Activated naive CD8-positive, alpha-beta T cell treated with anti-CD3 and anti-CD28 coated beads, Interleukin-2, amount 50 U/mL, for 16 hours (primary cell): ENCODE measurements at regions not wholly inside any gene's neighbourhood (a gene's known extent, or its start where the extent isn't known, plus 50 kb on each side); places are given as distances from the start of the nearest gene placed in this dataset.

ENCODE experiments used
- DNase-seq: peaks from one replicate; pipeline ENCODE4 v3.0.0-alpha.2; 2020; ENCODE audit warnings: low read depth, low spot score

DNA sequence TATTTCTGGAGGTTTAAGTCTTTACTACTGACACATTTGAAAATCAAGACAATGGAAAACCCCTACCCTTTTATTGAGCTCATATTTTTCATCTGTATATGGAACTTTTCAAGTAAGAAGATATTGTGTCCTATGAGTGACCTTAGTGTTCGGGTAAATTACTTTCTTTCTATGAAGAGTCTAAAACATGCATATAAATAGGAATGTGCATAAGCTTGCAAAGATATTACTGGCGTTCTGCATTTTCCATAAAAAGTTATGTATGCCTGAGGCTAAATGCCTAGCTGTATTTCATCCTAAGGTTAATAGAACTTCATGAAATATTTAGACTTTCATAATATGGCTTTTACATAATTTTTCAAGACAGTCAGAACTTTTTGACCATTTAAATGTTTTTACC is 495.8 kb upstream of the ADAMTS5 start:
- DNase-seq: no peak

GRCh38 chr21:27454234-27454633 is 487.3 kb upstream of the ADAMTS5 start:
- DNase-seq: no peak

DNA sequence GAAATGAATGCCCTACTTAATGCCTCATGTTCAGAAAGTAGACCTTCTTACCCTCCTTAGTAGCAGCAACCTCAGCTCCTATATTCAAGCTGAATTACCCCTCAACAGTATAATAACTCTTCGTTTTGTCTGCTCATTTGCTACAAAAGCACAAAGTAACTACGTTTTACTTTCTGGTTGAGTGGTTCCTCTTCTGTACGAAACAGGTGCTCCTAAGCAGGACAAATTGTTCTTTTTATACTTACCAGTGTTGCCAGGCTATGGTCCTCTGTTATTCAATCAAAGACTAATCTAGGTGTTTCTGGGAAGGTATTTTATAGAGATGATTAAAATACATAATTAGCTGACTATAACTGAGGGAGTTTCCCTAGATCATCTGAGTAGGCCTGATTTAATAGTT is 484.2 kb upstream of the ADAMTS5 start:
- no peak for DNase-seq

- DNase-seq: no peak
Observed at GRCh38 chr21:27450216-27450615, 483.3 kb upstream of the ADAMTS5 start.

DNA sequence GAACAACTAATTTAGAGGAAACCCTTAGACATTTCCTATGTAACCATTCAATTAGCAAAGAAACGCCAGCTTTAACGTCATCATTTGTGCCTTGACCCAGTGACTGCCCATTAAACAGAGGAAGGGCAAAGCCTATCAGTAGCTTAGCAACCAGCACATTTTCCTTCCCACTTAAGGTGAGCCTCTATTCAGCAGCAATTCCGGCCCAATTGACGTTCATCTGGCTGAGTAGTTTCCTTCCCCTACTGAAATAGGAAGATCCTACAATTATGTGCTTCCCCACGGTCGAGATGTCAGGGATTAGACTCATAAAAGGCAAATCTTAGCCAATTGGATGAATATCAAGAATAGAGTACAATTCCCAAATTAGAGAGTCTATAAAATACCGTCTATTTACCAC is 482.1 kb upstream of the ADAMTS5 start:
- no peak for DNase-seq

DNA sequence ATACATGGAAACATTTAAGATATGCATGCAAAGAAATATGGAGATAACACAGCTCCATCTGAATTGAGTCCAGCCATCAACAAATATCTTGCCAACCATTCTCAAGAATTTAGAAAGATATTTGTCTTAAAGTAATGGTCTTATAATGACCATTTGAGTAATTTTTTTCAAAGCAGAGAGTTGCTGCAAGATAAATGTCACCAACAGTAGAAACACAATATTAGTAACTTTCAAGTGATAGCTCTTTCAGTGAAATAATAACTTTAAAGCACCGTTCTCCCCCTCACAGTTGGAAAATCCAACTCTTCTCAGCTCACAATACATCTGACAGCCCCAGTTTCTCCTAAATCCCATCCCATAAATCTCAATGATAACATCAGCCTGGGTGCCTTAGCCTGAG is 481.0 kb upstream of the ADAMTS5 start:
- no peak for DNase-seq

DNA sequence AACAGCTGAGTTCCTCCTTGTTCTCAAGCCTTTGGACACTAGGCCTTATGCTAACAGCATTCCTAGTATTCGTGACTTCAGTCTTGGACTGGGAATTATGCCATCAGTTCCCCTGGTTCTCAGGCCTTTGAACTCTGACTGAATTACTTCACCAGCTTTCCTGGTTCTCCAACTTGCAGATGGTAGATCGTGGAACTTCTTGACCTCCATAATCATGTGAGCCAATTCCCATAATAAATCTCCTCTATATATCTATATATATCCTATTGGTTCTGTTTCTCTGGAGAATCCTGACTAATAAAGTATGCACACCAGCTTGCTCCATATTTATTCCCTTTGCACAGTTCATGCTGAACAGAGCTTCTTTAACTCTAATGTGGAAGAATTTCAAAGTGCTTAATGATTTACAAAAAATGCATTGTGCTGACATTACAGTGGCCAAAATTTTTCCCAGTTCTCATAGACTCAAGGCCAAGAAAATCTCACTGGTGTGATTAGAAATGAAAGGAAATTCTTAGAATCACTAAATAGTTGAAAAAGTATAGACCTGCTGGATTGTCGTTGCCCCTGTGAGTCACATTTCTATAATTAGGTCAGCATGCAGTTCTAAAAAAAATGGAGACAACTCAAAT is 462.9 kb upstream of the ADAMTS5 start:
- DNase-seq: no peak

GRCh38 chr21:27426196-27426595 is 459.3 kb upstream of the ADAMTS5 start:
- no peak for DNase-seq

- DNase-seq: no peak
Observed at GRCh38 chr21:27425574-27425973, 458.7 kb upstream of the ADAMTS5 start.

DNA sequence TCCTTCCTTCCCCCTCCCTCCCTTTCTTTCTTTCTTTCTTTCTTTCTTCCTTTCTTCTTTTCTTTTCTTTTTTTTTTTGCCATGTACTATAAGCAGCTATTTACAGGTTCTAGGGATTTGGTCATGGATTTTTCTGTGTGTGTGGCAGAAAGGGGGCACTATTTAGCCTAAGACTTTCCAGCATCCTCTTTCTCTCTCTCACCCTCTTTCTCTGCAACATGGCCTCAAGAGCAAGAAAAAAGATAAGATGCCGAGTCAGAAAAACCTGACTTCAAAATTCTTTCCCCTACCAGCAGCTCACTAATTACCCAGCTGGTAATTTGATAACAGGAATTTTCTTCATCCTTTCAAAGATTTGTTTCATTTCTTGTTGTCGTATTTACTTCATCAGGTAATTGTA is 458.3 kb upstream of the ADAMTS5 start:
- DNase-seq: no peak

- no peak for DNase-seq
Observed at GRCh38 chr21:27424601-27425000, 457.7 kb upstream of the ADAMTS5 start.

- no peak for DNase-seq
Observed at GRCh38 chr21:27423906-27424595, 457.2 kb upstream of the ADAMTS5 start.

GRCh38 chr21:27423038-27423437 is 456.1 kb upstream of the ADAMTS5 start:
- no peak for DNase-seq

GRCh38 chr21:27422435-27422834 is 455.5 kb upstream of the ADAMTS5 start:
- no peak for DNase-seq

GRCh38 chr21:27421654-27422053 is 454.8 kb upstream of the ADAMTS5 start:
- no peak for DNase-seq

DNA sequence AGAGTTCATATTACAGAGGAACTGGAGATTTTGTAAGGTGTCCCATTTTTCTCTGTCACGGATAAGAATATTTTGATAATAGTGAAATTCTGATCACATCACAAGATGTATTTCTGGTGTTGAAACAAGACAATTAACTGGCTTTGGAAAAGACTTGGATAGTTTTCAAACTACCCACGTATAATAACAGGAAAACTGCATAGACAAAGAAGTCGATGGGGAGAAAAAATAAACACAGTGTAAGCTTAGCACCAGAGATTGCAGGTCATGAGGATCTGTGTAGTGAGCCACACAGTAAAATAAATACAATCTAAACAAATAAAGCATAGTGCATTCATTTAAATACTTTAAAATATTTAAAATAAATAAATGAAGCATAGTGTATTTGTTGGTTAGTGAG is 452.3 kb upstream of the ADAMTS5 start:
- DNase-seq: no peak

DNA sequence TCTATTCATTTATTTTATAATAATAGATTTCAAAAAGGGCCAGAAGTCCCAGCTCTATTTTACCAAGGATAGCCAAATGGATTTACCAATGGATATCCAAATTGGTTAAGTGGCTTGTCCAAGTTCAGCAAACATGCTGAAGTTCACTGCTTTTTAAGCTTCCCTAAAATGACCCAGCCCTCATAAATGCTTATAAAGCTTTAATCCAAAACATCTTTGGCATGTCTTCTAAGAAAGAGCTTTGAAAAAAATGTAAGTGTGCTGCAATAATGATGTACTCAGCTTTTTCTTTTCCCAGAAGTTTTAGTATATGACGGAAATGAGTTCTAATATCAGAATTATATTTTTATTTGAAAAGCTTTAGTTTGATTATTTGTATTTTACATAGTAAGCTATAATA is 451.5 kb upstream of the ADAMTS5 start:
- DNase-seq: no peak

- no peak for DNase-seq
Observed at GRCh38 chr21:27412530-27412929, 445.6 kb upstream of the ADAMTS5 start.

GRCh38 chr21:27408826-27409225 is 441.9 kb upstream of the ADAMTS5 start:
- no peak for DNase-seq

DNA sequence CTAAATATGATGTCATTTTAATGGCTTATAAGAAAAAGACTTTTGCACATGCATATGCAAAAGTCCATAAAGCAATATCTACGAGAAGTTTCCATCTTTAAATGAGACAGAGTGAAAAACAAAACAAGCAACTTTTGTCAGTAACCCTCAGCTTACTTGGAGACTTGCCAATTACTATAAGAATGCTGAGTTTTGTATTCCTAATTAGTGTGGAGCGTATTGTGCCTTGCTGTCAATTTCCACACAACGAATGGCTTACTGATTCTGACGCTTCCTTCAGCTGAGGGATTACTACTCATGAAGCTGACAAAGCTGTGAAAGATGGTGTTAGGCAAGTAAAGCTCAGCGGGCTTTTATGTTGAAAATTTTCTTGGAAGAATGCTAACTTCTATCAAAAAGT is 440.4 kb upstream of the ADAMTS5 start:
- DNase-seq: no peak

GRCh38 chr21:27406300-27407009 is 439.6 kb upstream of the ADAMTS5 start:
- no peak for DNase-seq

DNA sequence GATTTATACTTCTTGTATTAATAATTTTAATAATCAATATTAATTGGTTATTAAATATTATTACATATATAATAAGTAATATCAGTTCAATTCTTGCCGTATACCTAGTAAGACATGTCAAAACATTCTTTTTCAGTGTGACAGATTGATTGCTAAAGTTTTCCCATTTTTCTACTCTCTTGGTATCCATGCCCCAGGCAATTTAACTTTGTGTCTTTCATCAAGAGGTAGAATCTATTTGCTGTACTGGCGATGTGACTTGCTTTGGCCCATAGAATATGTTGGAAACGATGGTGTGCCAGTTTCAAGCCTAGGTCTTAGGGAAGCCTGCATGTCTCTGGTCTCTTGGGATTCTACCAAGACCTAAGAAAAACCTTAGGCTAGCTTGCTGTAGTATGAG is 436.1 kb upstream of the ADAMTS5 start:
- no peak for DNase-seq

GRCh38 chr21:27400045-27400444 is 433.2 kb upstream of the ADAMTS5 start:
- no peak for DNase-seq
